ENCODE measurements at regions not wholly inside any gene's neighbourhood (a gene's known extent, or its start where the extent isn't known, plus 50 kb on each side); places are given as distances from the start of the nearest gene placed in this dataset.

DNA sequence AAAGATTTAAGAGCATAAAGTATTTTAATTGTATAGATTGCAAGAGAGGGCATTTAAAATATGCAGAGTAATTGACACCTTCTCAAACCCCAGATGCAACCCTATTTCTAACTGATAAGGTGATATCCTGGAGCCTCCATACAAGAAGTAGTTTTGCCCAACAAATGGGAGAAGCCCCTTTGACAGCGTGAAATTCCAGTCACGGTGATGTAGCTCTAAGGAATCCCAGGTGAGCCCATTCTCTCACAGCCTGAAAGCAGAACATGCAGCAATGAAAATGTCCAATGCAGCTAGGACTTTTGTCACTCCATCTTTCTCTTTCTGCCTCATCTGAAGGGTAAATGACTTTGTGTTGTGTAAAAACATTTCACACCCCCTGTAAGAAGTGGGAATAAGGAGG, 96.4 kb downstream of the TMEM212 start:
- no peaks in the 10 kb centered on the region; a peak in 2 of 7 replicates for H3K4me1 ChIP-seq (replicated peaks in 1 of 4; ENCODE audit: control insufficient read depth in 3 of 4, insufficient read depth in 4 of 4, low read length in 3 of 4)
- no peak overlapping the region for H4K5ac ChIP-seq (ENCODE audit: insufficient read length, low read depth, low read length)
- no peaks in the 10 kb centered on the region for H3K79me1 ChIP-seq (ENCODE audit: low read depth, low read length)
- no peak overlapping the region for H3K56ac ChIP-seq (replicated peaks; ENCODE audit: insufficient read length, low read depth, low read length)
- DNase-seq (ENCODE audit: low read depth in 1 of 2, low spot score in 2 of 2) (no peak), FAIRE-seq (no peak)
- H3K9me3 ChIP-seq (ENCODE audit: insufficient read depth in 2 of 2, low read depth in 1 of 2, low read length in 1 of 2): no peaks in the 10 kb centered on the region
- no peak overlapping the region for H4K91ac ChIP-seq (replicated peaks; ENCODE audit: insufficient read length, low read length)
- H3K23me2 ChIP-seq (ENCODE audit: low read depth, low read length): no peaks in the 10 kb centered on the region
- no peaks in the 10 kb centered on the region for H3K27me3 ChIP-seq (replicated peaks in 1 of 4; ENCODE audit: control insufficient read depth in 3 of 4, extremely low read depth in 1 of 4, insufficient read depth in 3 of 4, low read length in 3 of 4)
- no peak overlapping the region for H3K4me3 ChIP-seq (ENCODE audit: extremely low read depth in 1 of 4, insufficient read depth in 2 of 4, low read depth in 3 of 4, low read length in 4 of 4)
- ChIA-PET CTCF (ENCODE audit: partially characterized antibody) (no interaction called here), POLR2A (ENCODE audit: partially characterized antibody) (no interaction called here)
- H3K36me3 ChIP-seq (ENCODE audit: control insufficient read depth in 2 of 4, insufficient read depth in 4 of 4, low read length in 3 of 4): no peaks in the 10 kb centered on the region
- no peaks in the 10 kb centered on the region for H3K79me2 ChIP-seq (ENCODE audit: control insufficient read depth in 1 of 2, insufficient read depth in 2 of 2, low read length in 2 of 2)
- no peak overlapping the region for H3K27ac ChIP-seq (ENCODE audit: low read depth, low read length)
- H3K14ac ChIP-seq (ENCODE audit: insufficient read length): no peak overlapping the region
- no peak overlapping the region for H4K8ac ChIP-seq (ENCODE audit: extremely low read depth, insufficient read depth, low read length)
- H2BK120ac ChIP-seq (replicated peaks; ENCODE audit: low read depth, low read length): no peak overlapping the region
- WGBS, 2 experiments (ENCODE audit: extremely low coverage in 1 of 2, insufficient coverage in 1 of 2, insufficient read length in 1 of 2, insufficient replicate concordance in 2 of 2, low coverage in 1 of 2, low lambda C conversion rate in 2 of 2, missing lambda C conversion rate in 1 of 2): 91% methylated on average over 2 of the region's 2 CpGs; no CpG with 5 or more reads in 1 of the 2 experiments
- H3K23ac ChIP-seq (ENCODE audit: insufficient read length): no peak overlapping the region
- no peak overlapping the region for H2BK5ac ChIP-seq (ENCODE audit: low read depth, low read length)
- no peak overlapping the region for H2AK5ac ChIP-seq (ENCODE audit: low read depth, low read length)
- no peak overlapping the region for H2BK15ac ChIP-seq (ENCODE audit: low read length)
- no peak overlapping the region for H2AFZ ChIP-seq (ENCODE audit: low read length)
- no peak overlapping the region for H3K4me2 ChIP-seq (ENCODE audit: insufficient read depth in 1 of 2, low read depth in 2 of 2, low read length in 2 of 2)
- no peak overlapping the region for H3K9ac ChIP-seq (replicated peaks in 1 of 4; ENCODE audit: extremely low read depth in 1 of 4, low read depth in 3 of 4, low read length in 3 of 4)
- H2BK20ac ChIP-seq (ENCODE audit: low read length): no peak overlapping the region
- no peak overlapping the region for H3K4ac ChIP-seq (replicated peaks; ENCODE audit: insufficient read length, low read depth, low read length)
- H4K20me1 ChIP-seq (replicated peaks in 1 of 2; ENCODE audit: control insufficient read depth in 1 of 2, insufficient read depth in 2 of 2, low read length in 2 of 2): no peaks in the 10 kb centered on the region
- no peak overlapping the region for H3K18ac ChIP-seq (ENCODE audit: extremely low read depth, low read length)
- H2BK12ac ChIP-seq (ENCODE audit: low read depth, low read length): no peak overlapping the region
- no peak for TF ChIP-seq SP1 (IDR thresholded peaks at IDR 0.05; ENCODE audit: low read depth, low read length)
- TF ChIP-seq PHF8 (conservative IDR thresholded peaks at IDR 0.05; ENCODE audit: low read depth, low read length): no peak
- TF ChIP-seq HDAC6 (IDR thresholded peaks at IDR 0.05; ENCODE audit: low read depth, low read length): no peak
- TF ChIP-seq, protein P1, sequence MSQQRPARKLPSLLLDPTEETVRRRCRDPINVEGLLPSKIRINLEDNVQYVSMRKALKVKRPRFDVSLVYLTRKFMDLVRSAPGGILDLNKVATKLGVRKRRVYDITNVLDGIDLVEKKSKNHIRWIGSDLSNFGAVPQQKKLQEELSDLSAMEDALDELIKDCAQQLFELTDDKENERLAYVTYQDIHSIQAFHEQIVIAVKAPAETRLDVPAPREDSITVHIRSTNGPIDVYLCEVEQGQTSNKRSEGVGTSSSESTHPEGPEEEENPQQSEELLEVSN (IDR thresholded peaks at IDR 0.05): no peak
- TF ChIP-seq GABPA (IDR thresholded peaks at IDR 0.05; ENCODE audit: borderline replicate concordance, insufficient read depth, low read length): no peak
- TF ChIP-seq, protein P2, sequence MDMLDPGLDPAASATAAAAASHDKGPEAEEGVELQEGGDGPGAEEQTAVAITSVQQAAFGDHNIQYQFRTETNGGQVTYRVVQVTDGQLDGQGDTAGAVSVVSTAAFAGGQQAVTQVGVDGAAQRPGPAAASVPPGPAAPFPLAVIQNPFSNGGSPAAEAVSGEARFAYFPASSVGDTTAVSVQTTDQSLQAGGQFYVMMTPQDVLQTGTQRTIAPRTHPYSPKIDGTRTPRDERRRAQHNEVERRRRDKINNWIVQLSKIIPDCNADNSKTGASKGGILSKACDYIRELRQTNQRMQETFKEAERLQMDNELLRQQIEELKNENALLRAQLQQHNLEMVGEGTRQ (IDR thresholded peaks at IDR 0.05; ENCODE audit: low read length): no peak
- TF ChIP-seq RAD21 (IDR thresholded peaks at IDR 0.05 in 1 of 2, conservative IDR thresholded peaks at IDR 0.05 in 1 of 2; ENCODE audit: low read depth in 2 of 2, low read length in 2 of 2): no peak
- no peak for TF ChIP-seq GTF2F1 (IDR thresholded peaks at IDR 0.05; ENCODE audit: borderline replicate concordance, low read depth, low read length)
- no peak for TF ChIP-seq TEAD4 (IDR thresholded peaks at IDR 0.05; ENCODE audit: low read depth, low read length)
- TF ChIP-seq CTBP2 (IDR thresholded peaks at IDR 0.05; ENCODE audit: borderline replicate concordance, insufficient read depth, insufficient read length, low read length): no peak
- TF ChIP-seq SP2 (IDR thresholded peaks at IDR 0.05; ENCODE audit: low read length): no peak
- no peak for TF ChIP-seq ASH2L (IDR thresholded peaks at IDR 0.05; ENCODE audit: low read length)
- TF ChIP-seq KDM5A (IDR thresholded peaks at IDR 0.05; ENCODE audit: low read length): no peak

Data from H1 (cell line).